Choroid plexus epithelial cell (primary cell): ENCODE measurements at regions not wholly inside any gene's neighbourhood (a gene's known extent, or its start where the extent isn't known, plus 50 kb on each side); places are given as distances from the start of the nearest gene placed in this dataset.

Experiments
- DNase-seq: peaks from one replicate; pipeline ENCODE4 v3.0.0-alpha.2; 2010; ENCODE audit warnings: low read depth
- H3K4me3 ChIP-seq: 2 replicates; pipeline ENCODE4 v1.5.1; 2011; ENCODE audit warnings: low read depth, mild to moderate bottlenecking, control low read depth, low read length, moderate library complexity
- TF ChIP-seq, protein P1 (sequence below): conservative IDR thresholded peaks from 2 replicates; pipeline ENCODE4 v1.5.1; 2011; ENCODE audit warnings: low read depth, mild to moderate bottlenecking, control low read depth, inconsistent platforms, low read length, moderate library complexity

DNA sequence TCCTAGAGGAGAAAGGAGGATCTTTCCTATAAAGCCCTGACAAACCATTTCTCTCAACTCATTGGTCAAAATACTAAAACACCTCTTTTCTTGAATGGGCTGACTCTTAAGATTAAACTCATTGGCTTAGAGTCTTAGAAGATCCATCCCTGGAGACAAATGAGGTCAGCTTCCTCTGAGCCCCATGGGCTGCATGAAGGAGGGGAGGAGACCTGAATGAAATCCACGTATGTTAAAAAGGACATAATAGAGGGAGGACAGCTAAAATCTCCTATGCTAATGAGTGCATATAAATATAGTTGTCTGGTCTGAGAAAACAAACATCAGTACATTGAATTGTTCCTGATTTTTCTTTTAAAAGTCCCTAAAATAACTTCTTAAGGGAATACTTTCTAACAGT lies 255.0 kb downstream of the TBL1XR1 start:
- TF ChIP-seq, protein P1, sequence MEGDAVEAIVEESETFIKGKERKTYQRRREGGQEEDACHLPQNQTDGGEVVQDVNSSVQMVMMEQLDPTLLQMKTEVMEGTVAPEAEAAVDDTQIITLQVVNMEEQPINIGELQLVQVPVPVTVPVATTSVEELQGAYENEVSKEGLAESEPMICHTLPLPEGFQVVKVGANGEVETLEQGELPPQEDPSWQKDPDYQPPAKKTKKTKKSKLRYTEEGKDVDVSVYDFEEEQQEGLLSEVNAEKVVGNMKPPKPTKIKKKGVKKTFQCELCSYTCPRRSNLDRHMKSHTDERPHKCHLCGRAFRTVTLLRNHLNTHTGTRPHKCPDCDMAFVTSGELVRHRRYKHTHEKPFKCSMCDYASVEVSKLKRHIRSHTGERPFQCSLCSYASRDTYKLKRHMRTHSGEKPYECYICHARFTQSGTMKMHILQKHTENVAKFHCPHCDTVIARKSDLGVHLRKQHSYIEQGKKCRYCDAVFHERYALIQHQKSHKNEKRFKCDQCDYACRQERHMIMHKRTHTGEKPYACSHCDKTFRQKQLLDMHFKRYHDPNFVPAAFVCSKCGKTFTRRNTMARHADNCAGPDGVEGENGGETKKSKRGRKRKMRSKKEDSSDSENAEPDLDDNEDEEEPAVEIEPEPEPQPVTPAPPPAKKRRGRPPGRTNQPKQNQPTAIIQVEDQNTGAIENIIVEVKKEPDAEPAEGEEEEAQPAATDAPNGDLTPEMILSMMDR: no peak

DNA sequence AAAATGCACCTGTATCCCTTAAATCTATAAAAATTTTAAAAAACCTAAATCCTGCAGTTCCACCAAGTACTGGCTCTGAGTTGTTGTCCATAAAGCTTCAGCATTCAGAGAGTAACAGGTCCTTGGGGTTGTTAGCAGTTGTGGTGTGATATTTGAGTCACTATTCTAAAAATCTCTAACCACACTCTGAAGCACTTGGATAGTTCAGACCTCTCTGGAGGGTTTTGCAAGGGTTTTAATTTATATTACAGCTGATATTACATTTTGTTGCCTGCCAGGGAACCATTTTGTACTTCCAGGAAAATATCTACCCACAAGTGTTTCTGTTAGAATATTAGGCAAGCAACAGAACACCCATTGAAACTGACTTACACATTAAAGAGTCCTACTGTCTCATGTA lies 255.6 kb downstream of the TBL1XR1 start:
- no peak overlapping the region for H3K4me3 ChIP-seq
- TF ChIP-seq, protein P1: no peak
- DNase-seq: no peak

More for the DNA sequence above, 255.0 kb downstream of the TBL1XR1 start:
- DNase-seq: no peak
- H3K4me3 ChIP-seq: no peak overlapping the region

DNA sequence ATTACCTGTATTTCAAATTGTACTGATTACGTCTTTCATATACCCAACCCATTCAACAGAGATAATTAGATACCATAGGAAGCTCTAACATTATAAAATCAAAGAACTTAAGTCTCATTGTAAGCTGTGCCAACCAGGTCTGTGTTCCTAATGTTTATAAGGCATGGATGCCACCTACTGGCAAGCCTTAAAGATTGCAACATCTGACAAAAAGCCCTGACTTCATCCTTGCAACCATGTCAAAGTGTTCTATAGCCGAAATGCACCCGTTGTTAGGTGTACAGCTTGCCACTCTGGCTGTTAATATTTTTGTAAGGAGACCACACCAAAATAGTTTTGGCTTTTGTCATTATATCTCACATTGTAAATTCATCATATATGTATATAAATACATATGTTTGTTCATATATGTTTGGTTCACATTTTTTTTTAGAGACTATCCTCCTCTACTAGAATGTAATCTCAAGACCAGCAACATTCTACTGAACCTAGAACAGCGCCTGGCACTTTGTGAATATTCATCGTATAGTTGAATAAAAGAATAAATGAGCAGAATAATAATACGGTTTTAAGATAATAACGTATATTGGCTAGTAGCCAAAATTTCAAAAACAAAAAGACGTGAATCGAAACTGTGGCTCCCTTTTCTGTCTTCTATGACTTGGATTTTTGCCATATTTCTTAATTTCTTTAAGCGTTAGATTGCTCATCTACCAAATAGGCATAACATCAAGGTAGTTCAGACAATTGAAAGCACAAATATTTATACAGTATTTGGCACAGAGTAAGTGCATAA lies 258.1 kb downstream of the TBL1XR1 start:
- no peak overlapping the region for H3K4me3 ChIP-seq
- TF ChIP-seq, protein P1: peak; percentile 80
- DNase-seq: peak; percentile 93

DNA sequence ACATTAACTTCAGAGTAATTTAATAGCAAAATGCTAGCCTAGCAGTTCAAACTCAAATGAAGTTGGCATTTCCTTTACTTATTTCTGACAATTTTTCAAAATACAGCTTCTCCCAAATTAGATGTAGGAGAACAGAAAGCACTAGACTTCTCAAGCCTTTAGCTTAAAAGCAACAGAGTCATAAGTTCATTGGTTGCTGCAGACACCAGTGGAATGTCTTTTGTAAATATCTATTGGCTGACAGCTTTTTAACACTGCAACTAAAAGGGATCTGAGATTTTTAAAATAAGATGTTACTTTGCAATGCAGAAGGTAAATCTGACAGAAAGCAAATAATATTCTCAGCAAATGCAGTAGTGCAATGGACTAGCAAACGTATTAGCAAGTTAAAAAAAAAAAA lies 259.3 kb downstream of the TBL1XR1 start:
- TF ChIP-seq, protein P1: no peak
- no peak for DNase-seq
- H3K4me3 ChIP-seq: no peak overlapping the region

DNA sequence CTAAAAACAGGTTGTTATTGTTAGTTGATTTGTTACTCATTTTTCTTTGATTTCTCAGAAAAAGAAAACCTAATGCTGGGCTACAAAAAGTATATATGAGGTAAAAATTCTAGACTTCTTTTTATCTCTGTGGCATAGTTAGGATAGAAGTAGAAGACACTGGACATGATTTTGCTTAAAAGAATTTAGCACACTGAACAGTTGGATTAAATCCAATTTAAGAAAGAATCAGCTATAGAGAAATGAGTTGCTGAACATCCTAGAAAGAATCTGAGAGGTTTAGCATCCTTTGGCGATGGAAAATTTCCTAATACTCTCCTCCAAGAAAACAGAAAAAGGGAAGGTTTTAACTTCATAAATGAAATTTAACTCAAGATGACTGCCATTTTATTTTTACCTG lies 259.7 kb downstream of the TBL1XR1 start:
- H3K4me3 ChIP-seq: no peak overlapping the region
- DNase-seq: peak; percentile 69
- TF ChIP-seq, protein P1: no peak

DNA sequence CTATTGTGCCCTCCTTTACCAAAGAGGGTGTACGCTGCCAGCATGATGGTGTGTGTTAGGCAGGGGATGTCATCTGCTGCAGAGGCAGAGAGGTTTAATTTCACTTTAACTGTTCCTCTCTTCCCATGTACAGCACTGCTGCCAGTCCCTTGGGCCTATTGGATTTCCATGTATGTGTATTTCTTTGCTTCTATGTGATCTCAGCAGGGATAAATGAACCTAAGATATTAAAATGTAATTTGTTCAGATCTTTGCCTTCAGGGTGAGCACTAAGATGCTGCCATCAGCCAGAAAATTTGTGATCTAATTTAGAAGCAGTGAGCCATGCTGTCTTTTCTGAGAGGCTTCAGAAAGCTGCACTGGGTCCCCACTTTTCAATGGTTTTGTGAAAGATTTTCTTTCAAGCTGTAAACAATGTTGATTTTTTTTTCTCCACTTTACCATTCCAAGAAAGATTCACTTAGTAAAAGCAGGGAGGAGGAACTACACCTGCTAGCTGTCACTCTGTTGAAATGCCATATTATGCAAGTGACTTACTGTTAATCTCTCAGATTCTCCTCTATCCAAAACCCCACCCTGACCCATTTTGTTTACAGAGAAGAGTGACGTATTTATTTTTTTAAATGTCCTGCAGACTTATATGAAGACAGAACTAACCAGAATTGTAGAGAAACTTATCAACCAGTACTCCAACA lies 261.9 kb downstream of the TBL1XR1 start:
- no peak overlapping the region for H3K4me3 ChIP-seq
- TF ChIP-seq, protein P1: no peak
- DNase-seq: no peak
